ENCODE measurements at regions not wholly inside any gene's neighbourhood (a gene's known extent, or its start where the extent isn't known, plus 50 kb on each side); places are given as distances from the start of the nearest gene placed in this dataset.
"Not testable (repeated sequence)": the region's sequence is repeated elsewhere in the genome, so short reads cannot be mapped to it uniquely, and the experiment has no call there.

DNA sequence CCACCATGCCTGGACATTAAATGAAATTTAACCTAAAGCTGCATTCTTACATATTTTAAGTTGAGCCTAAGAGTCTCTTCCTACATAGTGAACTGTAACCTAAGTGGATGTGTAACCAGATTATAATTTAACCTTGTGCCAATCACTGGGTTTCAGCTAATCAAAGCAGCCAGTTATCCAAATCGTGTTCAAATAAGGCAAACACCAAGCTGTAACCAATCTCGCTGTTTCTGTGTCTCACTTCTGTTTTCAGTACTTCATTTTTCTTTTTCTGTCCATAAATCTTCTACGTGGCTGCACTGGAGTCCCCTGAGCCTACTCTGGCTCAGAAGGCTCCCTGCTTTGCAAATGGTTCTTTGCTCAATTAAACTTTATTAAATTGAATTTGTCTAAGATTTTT is 186.1 kb upstream of the CNTN6 start:
- TF ChIP-seq POLR2AphosphoS5 (IDR thresholded peaks at IDR 0.05; ENCODE audit: low read depth, low read length) (no peak), TAF1 (IDR thresholded peaks at IDR 0.05; ENCODE audit: borderline replicate concordance, low read depth, low read length) (no peak), POLR2A (IDR thresholded peaks at IDR 0.05; ENCODE audit: low read depth, low read length) (no peak)
- DNase-seq (ENCODE audit: insufficient read length) (no peak), FAIRE-seq (no peak)

DNA sequence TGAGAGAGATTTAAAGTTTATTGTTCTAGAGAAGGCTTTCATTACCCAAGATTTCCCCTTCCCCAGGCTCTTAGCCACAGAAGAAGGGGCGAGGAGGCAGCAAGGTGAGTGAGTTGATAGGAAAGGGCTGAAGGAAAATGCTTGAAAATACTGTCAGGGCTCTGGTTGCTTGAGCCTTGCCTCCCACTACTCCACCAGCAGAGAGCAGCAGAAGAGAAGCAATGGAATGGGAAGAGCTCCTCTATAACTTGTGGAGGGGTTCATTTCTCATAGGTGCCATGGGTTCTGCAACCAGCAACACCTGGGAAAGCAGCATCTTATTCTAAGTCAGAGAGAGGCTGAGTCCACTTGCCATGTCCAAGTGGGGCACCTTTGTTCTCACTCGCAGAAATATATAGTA is 184.0 kb upstream of the CNTN6 start:
- TF ChIP-seq TAF1 (IDR thresholded peaks at IDR 0.05; ENCODE audit: borderline replicate concordance, low read depth, low read length), result no peak
- TF ChIP-seq POLR2AphosphoS5 (IDR thresholded peaks at IDR 0.05; ENCODE audit: low read depth, low read length), result no peak
- no peak for TF ChIP-seq POLR2A (IDR thresholded peaks at IDR 0.05; ENCODE audit: low read depth, low read length)
- DNase-seq (ENCODE audit: insufficient read length), result no peak

DNA sequence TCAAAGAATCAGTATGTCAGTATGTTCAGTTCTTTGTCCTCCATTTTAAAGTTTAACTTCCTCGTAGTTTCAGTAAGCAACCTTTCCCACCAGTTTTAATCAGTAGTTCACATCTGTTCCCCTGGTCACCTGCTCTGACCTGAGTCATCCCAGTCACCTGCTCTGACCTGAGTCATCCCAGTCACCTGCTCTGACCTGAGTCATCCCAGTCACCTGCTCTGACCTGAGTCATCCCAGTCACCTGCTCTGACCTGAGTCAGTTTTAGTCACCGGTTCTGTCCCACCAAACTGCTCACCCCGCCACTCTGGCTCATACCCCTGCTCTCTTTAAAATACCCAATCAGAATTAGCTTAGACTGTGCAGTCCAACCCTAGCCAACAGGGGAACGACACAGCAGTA is 180.1 kb upstream of the CNTN6 start:
- not testable (repeated sequence) for FAIRE-seq; DNase-seq (ENCODE audit: insufficient read length)

More for the DNA sequence above, 184.0 kb upstream of the CNTN6 start:
- no peak for FAIRE-seq

DNA sequence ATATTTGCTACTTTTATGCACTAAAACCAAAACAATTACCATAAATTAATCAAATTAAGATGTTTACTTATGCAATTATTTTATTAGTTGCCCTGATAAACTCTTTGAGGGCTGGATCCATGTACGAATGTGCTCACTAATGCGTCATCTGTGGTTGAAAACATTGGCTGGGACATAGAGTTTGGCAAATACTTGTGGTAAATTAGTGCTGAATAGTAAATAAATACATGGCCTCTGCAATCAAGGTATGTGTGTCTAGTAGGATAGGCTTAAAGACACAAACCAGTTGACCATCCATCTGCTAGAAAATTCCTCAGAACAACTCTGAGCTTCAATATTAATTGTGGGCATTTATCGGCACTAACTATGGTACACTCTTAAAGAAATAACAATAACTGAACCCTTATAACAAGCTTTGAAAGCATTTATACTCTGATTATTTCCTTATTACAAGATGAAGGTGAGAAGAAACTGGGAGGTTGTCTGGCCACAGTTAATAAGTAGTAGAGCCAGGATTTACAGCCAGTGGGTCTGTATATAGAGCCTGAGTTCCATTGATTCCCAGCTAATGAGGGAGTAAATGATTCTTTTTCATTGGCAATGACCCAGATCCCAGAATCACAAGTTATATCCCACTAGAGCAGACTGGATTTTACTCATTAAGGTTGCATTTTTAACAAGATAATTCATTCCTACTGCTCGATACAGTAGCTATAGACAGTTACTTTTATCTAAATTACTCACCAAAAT is 169.5 kb upstream of the CNTN6 start:
- no peak for TF ChIP-seq TAF1 (IDR thresholded peaks at IDR 0.05; ENCODE audit: borderline replicate concordance, low read depth, low read length)
- no peak for TF ChIP-seq POLR2AphosphoS5 (IDR thresholded peaks at IDR 0.05; ENCODE audit: low read depth, low read length)
- no peak for TF ChIP-seq POLR2A (IDR thresholded peaks at IDR 0.05; ENCODE audit: low read depth, low read length)
- DNase-seq (ENCODE audit: insufficient read length) (no peak), FAIRE-seq (no peak)

DNA sequence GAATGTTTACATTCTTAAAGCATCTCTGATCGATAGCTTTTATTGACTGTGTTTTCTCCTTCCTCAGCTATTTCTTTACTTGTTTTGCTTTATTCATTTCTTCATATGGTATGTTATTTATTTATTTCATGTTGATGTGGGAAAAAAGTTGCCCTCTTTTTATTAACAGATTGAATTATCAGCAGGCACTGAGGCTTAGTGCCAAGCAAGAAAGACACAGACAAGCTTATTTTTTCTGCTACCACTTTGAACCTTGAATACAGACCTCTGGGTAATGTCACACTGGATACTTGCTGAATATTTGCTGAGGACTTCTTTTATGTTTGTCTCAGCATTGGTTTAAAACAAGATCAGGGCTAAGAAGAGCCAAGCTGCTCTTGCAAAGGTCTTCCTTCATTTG is 162.0 kb upstream of the CNTN6 start:
- DNase-seq (ENCODE audit: insufficient read length) (no peak), FAIRE-seq (no peak)

DNA sequence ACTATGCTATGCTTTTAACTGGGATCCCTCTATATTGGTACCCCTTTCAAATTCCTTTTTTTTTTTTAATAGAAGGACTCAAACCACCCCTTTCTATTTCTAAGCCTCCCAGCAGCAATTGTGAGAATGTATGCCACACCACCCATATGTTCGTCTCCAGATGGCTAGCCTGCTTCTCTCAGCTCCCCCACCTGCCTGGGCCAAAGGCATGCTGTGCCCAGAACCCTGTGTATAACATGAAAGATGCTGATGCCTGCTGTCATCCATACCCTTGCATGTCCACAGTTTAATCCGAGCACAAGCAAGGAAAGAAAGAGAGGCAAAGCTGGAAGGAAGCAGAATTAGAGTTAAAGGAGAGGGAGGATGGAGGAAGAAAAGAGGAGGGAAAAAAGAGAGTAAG is 159.5 kb upstream of the CNTN6 start:
- TF ChIP-seq POLR2AphosphoS5 (IDR thresholded peaks at IDR 0.05; ENCODE audit: low read depth, low read length) (no peak), POLR2A (IDR thresholded peaks at IDR 0.05; ENCODE audit: low read depth, low read length) (no peak), TAF1 (IDR thresholded peaks at IDR 0.05; ENCODE audit: borderline replicate concordance, low read depth, low read length) (no peak)
- FAIRE-seq (no peak), DNase-seq (ENCODE audit: insufficient read length) (no peak)

More for the DNA sequence above, 162.0 kb upstream of the CNTN6 start:
- TF ChIP-seq TAF1 (IDR thresholded peaks at IDR 0.05; ENCODE audit: borderline replicate concordance, low read depth, low read length) (no peak), POLR2AphosphoS5 (IDR thresholded peaks at IDR 0.05; ENCODE audit: low read depth, low read length) (no peak), POLR2A (IDR thresholded peaks at IDR 0.05; ENCODE audit: low read depth, low read length) (no peak)

DNA sequence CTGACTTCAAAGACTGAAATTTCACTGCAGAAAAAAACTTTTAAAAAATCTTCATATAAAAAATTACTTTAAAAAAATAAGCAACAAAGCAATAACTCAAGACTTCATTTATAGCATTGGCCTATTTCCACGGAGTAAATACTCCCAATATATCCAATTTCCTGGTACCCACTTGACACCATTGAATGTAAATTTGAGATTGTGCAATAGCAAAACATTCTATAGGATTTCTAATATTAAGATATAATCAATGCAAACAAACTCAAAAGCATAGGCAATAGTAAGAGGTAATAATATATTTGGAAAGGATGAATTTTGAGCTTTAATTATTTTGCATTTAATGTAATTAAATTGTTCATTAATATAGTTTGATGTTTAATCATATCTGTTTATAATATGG is 148.0 kb upstream of the CNTN6 start:
- DNase-seq (ENCODE audit: insufficient read length) (no peak), FAIRE-seq (no peak)
- no peak for TF ChIP-seq POLR2AphosphoS5 (IDR thresholded peaks at IDR 0.05; ENCODE audit: low read depth, low read length)

DNA sequence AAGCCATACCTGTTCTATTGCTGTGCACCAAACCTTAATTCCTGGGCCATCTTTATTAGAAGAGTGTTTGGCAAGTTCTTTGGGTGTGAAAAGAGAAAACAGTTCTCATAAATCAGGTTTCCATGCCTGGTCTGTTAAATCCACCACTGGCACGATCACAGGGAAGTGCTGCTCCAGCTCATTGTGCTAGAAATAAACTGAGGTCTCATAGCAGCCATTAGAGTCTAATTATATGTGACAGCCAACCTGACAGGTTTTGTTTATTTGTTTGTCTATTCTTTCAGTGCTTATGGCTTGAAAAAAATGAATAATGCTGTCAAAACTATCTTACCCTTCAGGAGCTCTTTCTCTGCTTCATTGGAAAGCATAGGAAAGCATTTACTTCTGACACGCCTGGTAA is 147.1 kb upstream of the CNTN6 start:
- no peak for TF ChIP-seq POLR2A (IDR thresholded peaks at IDR 0.05; ENCODE audit: low read depth, low read length)
- no peak for TF ChIP-seq TAF1 (IDR thresholded peaks at IDR 0.05; ENCODE audit: borderline replicate concordance, low read depth, low read length)
- TF ChIP-seq POLR2AphosphoS5 (IDR thresholded peaks at IDR 0.05; ENCODE audit: low read depth, low read length), result no peak
- no peak for FAIRE-seq

DNA sequence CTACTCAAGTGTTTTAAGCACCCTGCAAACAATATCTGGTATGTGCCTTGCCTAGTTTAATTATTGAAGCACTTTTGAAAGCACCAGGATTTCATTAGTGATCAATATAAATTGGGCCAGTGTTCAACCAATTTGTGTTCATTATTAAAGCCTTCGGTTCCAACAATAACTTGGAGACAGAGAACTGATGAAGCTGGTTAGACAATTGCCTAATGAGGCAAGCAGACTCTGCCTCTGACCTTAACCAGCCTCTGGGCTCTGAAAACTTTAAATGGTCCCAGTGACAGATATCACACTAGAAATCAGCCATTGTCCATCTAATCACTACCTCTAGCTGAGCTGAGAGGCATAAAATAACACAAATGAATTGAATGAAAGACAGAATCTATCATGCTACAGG is 139.9 kb upstream of the CNTN6 start:
- no peak for FAIRE-seq
- DNase-seq (ENCODE audit: insufficient read length), result no peak
- TF ChIP-seq TAF1 (IDR thresholded peaks at IDR 0.05; ENCODE audit: borderline replicate concordance, low read depth, low read length) (no peak), POLR2A (IDR thresholded peaks at IDR 0.05; ENCODE audit: low read depth, low read length) (no peak), POLR2AphosphoS5 (IDR thresholded peaks at IDR 0.05; ENCODE audit: low read depth, low read length) (no peak)

More for the DNA sequence above, 147.1 kb upstream of the CNTN6 start:
- no peak for DNase-seq (ENCODE audit: insufficient read length)

DNA sequence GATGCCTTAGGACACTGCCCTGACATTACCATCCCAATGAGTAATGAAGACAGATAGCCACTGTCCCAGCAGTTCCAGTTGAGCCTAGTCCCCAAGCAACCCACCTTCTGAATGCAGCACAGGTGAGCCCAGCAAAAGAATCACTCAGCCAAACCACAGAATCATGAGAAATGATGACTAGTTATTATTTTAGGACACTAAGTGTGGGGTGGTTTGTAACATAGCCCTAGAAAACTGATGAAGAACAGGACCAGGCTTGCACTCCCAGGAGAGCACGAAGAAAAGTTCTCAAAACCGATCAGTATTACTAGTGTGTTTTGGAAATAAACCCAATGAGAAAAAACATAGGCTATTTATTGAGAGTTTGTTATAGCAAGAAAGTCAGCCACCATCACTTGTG is 129.6 kb upstream of the CNTN6 start:
- TF ChIP-seq TAF1 (IDR thresholded peaks at IDR 0.05; ENCODE audit: borderline replicate concordance, low read depth, low read length) (no peak), POLR2A (IDR thresholded peaks at IDR 0.05; ENCODE audit: low read depth, low read length) (no peak), POLR2AphosphoS5 (IDR thresholded peaks at IDR 0.05; ENCODE audit: low read depth, low read length) (no peak)
- no peak for DNase-seq (ENCODE audit: insufficient read length)
- FAIRE-seq, result no peak

DNA sequence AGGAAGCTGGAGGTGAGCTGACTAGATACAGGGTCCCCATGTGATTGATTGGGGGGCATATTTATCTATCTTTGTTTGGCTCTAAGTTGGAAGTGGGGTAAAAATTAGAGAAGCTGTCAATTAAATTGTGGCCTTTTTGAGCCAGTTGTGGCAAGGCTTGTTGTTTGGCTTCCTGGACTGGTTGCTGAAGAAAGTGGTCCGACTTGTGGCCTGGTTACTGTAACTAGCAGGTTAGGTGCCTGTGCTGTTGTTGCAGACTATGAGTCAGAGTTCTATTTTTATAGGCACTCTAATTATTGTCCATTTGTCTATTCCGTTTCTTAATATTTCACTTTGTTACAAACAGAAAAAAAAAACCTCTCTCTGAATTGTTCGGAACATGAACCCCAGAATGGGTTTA is 129.1 kb upstream of the CNTN6 start:
- TF ChIP-seq POLR2AphosphoS5 (IDR thresholded peaks at IDR 0.05; ENCODE audit: low read depth, low read length), result no peak
- TF ChIP-seq TAF1 (IDR thresholded peaks at IDR 0.05; ENCODE audit: borderline replicate concordance, low read depth, low read length), result no peak
- TF ChIP-seq POLR2A (IDR thresholded peaks at IDR 0.05; ENCODE audit: low read depth, low read length), result no peak
- FAIRE-seq, result no peak
- no peak for DNase-seq (ENCODE audit: insufficient read length)

DNA sequence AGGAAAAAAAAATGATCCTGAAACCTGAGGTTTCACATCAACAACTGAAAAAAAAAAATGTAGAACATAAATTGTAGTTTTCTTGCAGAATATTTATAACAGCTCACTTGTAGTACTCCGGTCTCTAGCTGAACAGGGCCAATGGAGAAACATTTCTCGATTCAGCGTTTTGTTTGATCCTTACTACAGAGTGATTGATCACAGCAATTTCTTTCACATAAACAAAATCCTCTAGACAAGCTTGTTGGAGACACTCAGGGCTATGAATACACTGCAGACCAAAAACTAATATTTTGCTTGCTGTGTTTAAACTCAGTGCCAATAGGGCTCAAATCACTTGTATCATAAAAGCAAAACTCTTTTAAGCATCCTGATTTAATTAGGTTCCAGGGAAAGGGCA is 127.0 kb upstream of the CNTN6 start:
- no peak for FAIRE-seq
- DNase-seq (ENCODE audit: insufficient read length), result no peak
- TF ChIP-seq POLR2A (IDR thresholded peaks at IDR 0.05; ENCODE audit: low read depth, low read length) (no peak), POLR2AphosphoS5 (IDR thresholded peaks at IDR 0.05; ENCODE audit: low read depth, low read length) (no peak)

DNA sequence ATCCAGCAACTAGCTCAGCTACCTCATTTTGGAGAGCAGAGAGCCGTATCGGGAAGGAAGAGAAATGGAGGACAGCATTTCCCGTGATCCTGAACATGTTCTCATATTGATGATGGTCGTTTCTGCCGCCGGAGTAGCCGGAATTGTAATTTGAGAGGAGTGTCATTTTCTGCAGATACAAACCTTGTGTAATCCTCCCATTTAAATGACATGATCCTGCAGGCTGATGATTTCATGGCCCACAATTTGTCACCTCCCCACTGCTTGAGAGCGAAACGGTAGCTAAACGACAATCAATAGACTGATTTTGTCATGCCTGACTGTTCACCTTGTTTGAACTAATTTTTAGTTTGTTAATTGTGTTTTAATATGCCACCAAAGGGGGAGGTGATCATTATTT is 126.5 kb upstream of the CNTN6 start:
- TF ChIP-seq POLR2A (IDR thresholded peaks at IDR 0.05; ENCODE audit: low read depth, low read length) (no peak), TAF1 (IDR thresholded peaks at IDR 0.05; ENCODE audit: borderline replicate concordance, low read depth, low read length) (no peak), POLR2AphosphoS5 (IDR thresholded peaks at IDR 0.05; ENCODE audit: low read depth, low read length) (no peak)
- FAIRE-seq (no peak), DNase-seq (ENCODE audit: insufficient read length) (no peak)
